ENCODE measurements at regions not wholly inside any gene's neighbourhood (a gene's known extent, or its start where the extent isn't known, plus 50 kb on each side); places are given as distances from the start of the nearest gene placed in this dataset.
"Not testable (repeated sequence)": the region's sequence is repeated elsewhere in the genome, so short reads cannot be mapped to it uniquely, and the experiment has no call there.

DNA sequence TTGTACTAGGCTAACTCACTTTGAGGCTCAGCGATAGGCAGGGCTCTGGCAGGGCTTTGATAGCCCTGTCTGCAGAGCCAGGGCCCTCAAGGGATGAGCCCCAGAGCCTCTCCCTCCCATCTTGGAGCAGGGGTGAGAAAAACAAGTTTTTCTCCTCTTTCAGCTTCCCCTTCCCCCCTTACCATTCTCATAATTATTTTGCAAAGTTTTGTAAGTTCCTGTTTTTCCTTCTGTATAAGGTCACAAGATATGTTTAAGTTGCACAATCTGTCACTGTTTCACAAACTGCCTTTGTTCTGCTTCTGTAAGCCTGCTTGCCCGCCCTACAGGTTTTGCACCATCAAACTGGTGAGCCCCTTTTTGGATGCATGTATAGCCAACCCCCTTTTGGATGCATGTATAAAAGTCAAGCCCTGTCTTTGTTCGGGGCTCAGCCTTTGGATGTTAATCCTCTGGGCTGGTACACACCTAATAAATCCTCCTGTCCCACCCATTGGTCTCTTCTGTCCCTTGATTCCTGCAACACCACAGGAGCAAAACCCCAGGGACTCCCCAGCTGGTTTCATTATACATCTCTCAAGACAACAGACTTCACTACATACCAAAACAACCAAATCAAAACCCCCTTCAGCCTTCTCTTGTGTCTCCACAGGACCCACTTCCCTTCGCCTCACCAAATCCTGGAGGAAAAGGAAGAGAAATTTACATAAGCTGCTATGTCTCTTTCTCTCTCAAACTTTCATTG is 52.5 kb upstream of the RESF1 start:
- ATAC-seq (ENCODE audit: low read depth) (no peak), DNase-seq (no peak)
- H3K27me3 Mint-ChIP-seq: no peaks in the 10 kb centered on the region
- H3K4me3 Mint-ChIP-seq: no peak overlapping the region
- peaks cover 44% of the 10 kb centered on the region for H3K36me3 Mint-ChIP-seq
- POLR2A ChIA-PET: no interaction called here
- peak overlapping the region; percentile 8 for H3K27ac Mint-ChIP-seq
- peaks cover 33% of the 10 kb centered on the region for H3K9me3 Mint-ChIP-seq
- H3K4me1 Mint-ChIP-seq: peaks cover 3% of the 10 kb centered on the region

DNA sequence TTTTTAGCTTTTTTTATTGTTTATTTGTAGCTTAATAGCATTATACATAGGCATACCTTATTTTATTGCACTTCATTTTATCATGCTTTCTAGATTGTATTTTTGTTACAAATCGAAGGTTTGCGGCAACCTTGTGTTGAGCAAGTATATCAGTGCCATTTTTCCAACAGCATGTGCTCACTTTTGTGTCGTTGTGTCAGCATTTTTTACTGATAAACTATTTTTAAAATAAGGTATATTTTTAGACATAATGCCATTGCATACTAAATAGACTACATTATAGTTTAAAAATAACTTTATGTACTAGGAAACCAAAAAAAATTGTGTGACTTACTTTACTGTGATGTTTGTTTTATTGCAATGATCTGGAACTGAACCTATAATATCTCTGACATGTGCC is 56.2 kb upstream of the RESF1 start:
- Mint-ChIP-seq H3K27me3 (no peaks in the 10 kb centered on the region), H3K36me3 (peaks cover 45% of the 10 kb centered on the region), H3K4me1 (peaks cover 10% of the 10 kb centered on the region), H3K9me3 (peaks cover 26% of the 10 kb centered on the region), H3K27ac (no peak overlapping the region), H3K4me3 (no peak overlapping the region)
- DNase-seq (no peak), ATAC-seq (ENCODE audit: low read depth) (no peak)
- POLR2A ChIA-PET: interaction anchor here (0.6 kb wide), 1 partner anchor 75 kb away, joined by 4 read pairs; no protein-coding TSS in a partner anchor

GRCh38 chr12:31900271-31900670 is 58.9 kb upstream of the RESF1 start:
- H3K27ac Mint-ChIP-seq: no peak overlapping the region
- peaks cover 24% of the 10 kb centered on the region for H3K9me3 Mint-ChIP-seq

DNA sequence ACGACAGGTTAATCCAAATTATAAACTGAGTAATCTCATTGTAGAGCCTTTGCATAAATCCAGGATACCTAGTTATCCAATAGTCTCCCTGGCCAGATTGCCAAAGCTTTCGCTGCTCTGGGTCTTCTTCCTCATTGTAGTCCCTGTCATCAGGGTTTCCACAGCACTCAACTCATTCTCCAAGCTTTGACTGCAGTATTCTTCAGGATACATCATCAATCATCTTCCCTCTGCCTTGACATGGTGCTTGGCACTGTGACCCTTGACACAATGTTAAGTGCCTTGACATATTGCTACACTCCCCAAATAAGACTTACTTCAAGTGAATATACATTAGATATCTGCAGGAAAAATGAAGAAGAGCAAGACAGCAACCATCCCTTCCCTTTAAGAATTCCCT is 60.1 kb upstream of the RESF1 start:
- peaks cover 28% of the 10 kb centered on the region for H3K9me3 Mint-ChIP-seq
- DNase-seq (no peak), ATAC-seq (ENCODE audit: low read depth) (no peak)
- no peak overlapping the region for H3K4me3 Mint-ChIP-seq
- peaks cover 54% of the 10 kb centered on the region for H3K36me3 Mint-ChIP-seq
- no peaks in the 10 kb centered on the region for H3K27me3 Mint-ChIP-seq
- POLR2A ChIA-PET: interaction anchor here (0.7 kb wide), 1 partner anchor 161 kb away, joined by 5 read pairs; no protein-coding TSS in a partner anchor
- H3K27ac Mint-ChIP-seq: no peak overlapping the region
- peaks cover 33% of the 10 kb centered on the region for H3K4me1 Mint-ChIP-seq

More at GRCh38 chr12:31900271-31900670, 58.9 kb upstream of the RESF1 start:
- no peaks in the 10 kb centered on the region for H3K27me3 Mint-ChIP-seq
- H3K36me3 Mint-ChIP-seq: peaks cover 46% of the 10 kb centered on the region
- DNase-seq (no peak), ATAC-seq (ENCODE audit: low read depth) (no peak)
- POLR2A ChIA-PET: no interaction called here
- H3K4me1 Mint-ChIP-seq: peaks cover 29% of the 10 kb centered on the region
- H3K4me3 Mint-ChIP-seq: no peak overlapping the region

GRCh38 chr12:31897781-31898503 is 61.3 kb upstream of the RESF1 start:
- POLR2A ChIA-PET: interaction anchor here (1.5 to 2.7 kb wide), 3 partner anchors 61 to 93 kb away, joined by 5 to 32 read pairs (median 7); partner anchors contain the start of gene RESF1
- H3K9me3 Mint-ChIP-seq: peaks cover 29% of the 10 kb centered on the region

DNA sequence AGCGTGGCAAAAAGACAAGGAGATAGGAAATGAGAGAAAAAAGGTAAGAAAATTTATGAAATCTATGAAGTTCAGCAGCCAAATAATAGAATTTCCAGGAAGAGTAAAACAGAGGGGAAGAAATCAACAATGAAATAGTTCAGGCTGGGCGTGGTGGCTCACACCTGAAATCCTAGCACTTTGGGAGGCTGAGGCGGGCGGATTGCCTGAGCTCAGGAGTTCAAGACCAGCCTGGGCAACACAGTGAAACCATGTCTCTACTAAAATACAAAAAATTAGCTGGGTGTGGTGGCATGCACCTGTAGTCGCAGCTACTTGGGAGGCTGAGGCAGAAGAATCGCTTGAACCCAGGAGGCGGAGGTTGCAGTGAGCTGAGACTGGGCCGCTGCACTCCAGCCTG is 62.1 kb upstream of the RESF1 start:
- not testable (repeated sequence) for ATAC-seq (ENCODE audit: low read depth); H3K27me3 Mint-ChIP-seq; DNase-seq
- H3K4me3 Mint-ChIP-seq: peak overlapping the region; percentile 76
- peaks cover 67% of the 10 kb centered on the region for H3K36me3 Mint-ChIP-seq
- POLR2A ChIA-PET: interaction anchor here (0.5 to 2.7 kb wide), 10 partner anchors 22 to 222 kb away, joined by 3 to 32 read pairs (median 4); partner anchors contain the start of genes AMN1 and RESF1
- H3K4me1 Mint-ChIP-seq: peaks cover 36% of the 10 kb centered on the region
- peaks cover 33% of the 10 kb centered on the region for H3K9me3 Mint-ChIP-seq
- peak overlapping the region; percentile 97 for H3K27ac Mint-ChIP-seq

More at GRCh38 chr12:31897781-31898503, 61.3 kb upstream of the RESF1 start:
- Mint-ChIP-seq H3K4me1 (peaks cover 33% of the 10 kb centered on the region), H3K4me3 (peak overlapping the region; percentile 76), H3K27ac (peak overlapping the region; percentile 97), H3K36me3 (peaks cover 61% of the 10 kb centered on the region), H3K27me3 (no peaks in the 10 kb centered on the region)
- DNase-seq: no peak
- no peak for ATAC-seq (ENCODE audit: low read depth)

DNA sequence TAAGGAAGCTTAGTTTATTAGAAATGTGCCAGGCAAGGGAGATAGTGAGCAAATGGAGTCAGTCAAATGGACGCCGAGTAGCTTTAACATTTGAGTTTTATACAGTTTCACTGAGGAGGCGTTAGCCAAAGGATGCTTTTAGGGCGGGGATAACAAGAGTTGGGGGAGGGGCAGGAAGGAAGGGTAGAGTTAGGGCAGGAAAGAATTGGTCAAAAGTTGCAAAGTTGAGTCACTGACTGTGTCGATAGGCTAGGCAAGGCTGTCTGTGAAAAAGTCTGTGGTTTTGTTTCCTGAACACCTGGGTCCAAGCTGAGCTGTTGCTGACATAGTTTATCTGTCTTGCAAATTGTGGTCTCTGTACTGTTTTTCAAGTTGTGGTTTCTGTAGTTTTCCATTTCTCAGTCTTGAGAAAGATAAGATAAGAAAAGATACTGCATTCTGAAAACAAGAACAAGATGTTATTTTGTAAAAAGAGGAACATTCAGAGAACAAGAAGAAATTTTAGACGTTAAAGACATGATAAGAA is 62.6 kb upstream of the RESF1 start:
- H3K27ac Mint-ChIP-seq: peak overlapping the region; percentile 97
- peak; percentile 98 for ATAC-seq (ENCODE audit: low read depth)
- H3K27me3 Mint-ChIP-seq: no peaks in the 10 kb centered on the region
- H3K9me3 Mint-ChIP-seq: peaks cover 33% of the 10 kb centered on the region
- POLR2A ChIA-PET: interaction anchor here (0.5 to 2.7 kb wide), 14 partner anchors 14 to 221 kb away, joined by 3 to 32 read pairs (median 4); partner anchors contain the start of genes AMN1 and RESF1
- peaks cover 68% of the 10 kb centered on the region for H3K36me3 Mint-ChIP-seq
- DNase-seq: peak; percentile 49
- peak overlapping the region; percentile 76 for H3K4me3 Mint-ChIP-seq
- peaks cover 38% of the 10 kb centered on the region for H3K4me1 Mint-ChIP-seq

GRCh38 chr12:31895449-31896150 is 63.6 kb upstream of the RESF1 start:
- H3K4me1 Mint-ChIP-seq: peaks cover 46% of the 10 kb centered on the region
- no peaks in the 10 kb centered on the region for H3K27me3 Mint-ChIP-seq
- no peak for ATAC-seq (ENCODE audit: low read depth)
- H3K36me3 Mint-ChIP-seq: peaks cover 76% of the 10 kb centered on the region
- peak overlapping the region; percentile 97 for H3K27ac Mint-ChIP-seq
- no peak for DNase-seq
- peaks cover 33% of the 10 kb centered on the region for H3K9me3 Mint-ChIP-seq
- POLR2A ChIA-PET: interaction anchor here (0.8 to 2.7 kb wide), 12 partner anchors 13 to 167 kb away, joined by 3 to 32 read pairs (median 4); partner anchors contain the start of genes AMN1 and RESF1
- peak overlapping the region; percentile 41 for H3K4me3 Mint-ChIP-seq

DNA sequence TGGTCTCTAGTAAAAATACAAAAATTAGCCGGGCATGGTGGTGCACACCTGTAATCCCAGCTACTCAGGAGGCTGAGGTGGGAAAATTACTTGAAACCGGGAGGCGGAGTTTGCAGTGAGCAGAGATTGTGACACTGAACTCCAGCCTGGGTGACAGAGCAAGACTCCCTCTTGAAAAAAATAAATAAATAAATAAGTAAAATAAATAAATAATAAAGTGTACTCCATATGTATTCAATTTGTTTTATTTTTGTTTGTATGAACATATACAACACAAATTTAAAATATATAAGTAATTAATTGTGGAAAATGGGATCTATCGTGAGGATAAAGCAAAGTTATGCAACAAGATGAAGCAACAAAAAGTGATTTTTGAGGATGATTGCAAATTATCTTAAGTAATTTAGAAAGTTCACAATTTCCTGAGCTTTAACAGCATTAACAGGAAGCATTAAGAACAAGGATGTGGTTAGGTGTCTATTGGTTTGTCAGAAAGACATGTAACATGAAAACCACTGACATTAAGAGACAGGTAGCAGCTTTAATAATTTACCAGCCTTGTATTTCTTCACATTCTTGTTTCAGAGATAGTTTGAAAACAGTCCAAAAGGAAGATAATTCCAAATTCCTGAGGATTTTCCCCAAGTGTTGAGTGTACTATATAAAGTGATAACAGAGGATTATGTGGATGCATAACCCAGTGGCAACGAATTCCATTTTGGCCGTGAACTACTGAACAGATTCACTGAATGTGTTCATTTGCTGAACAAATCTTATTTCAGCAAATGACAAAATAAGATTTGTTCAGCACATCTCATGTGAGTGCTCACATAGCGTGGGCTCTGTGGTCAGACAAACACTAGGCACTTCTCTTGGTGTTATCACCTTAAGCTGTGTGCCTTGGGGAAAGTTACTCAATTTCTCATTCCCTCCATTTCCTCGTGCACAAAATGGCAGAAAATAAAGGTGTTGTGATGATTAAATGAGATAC is 68.6 kb upstream of the RESF1 start:
- DNase-seq: no peak
- Mint-ChIP-seq H3K4me1 (peaks cover 38% of the 10 kb centered on the region), H3K36me3 (peaks cover 76% of the 10 kb centered on the region), H3K27ac (peak overlapping the region; percentile 89), H3K27me3 (no peaks in the 10 kb centered on the region), H3K4me3 (peak overlapping the region; percentile 63), H3K9me3 (peaks cover 40% of the 10 kb centered on the region)
- peak; percentile 67 for ATAC-seq (ENCODE audit: low read depth)
- POLR2A ChIA-PET: interaction anchor here (0.7 to 2.5 kb wide), 10 partner anchors 13 to 231 kb away, joined by 3 to 19 read pairs (median 4); partner anchors contain the start of genes AMN1, ETFBKMT and RESF1

DNA sequence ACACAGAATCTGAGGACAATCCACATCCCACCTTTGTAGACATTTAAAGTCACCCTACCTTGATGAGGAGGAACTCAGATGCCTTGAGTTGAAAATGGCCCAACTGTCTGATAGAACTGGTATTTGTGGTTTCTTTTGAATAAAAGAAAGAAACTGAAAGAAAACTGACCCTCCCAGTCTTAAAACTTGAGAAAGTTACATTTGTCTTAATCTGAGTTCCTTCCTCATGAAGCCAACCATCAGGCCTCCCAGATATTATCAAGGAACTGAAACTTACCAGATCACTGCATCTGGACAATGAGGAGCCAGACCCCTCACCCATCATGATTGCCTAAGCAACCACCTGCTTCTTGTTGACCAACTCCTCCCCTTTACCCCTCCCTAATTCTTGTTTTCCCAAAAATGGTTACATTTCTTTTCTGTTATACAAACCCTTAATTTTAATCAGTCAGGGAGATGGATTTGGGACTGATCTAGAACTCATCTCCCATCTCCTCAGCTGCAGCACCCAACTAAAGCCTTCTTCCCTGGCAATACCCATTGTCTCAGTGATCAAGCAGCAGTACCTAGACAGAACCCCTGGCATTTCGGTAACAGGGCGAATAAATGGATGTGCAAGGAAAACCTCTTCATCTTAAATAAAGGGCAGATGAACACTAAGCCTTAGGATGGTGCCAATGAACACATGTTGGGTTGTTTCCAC is 72.0 kb upstream of the RESF1 start:
- H3K4me1 Mint-ChIP-seq: peaks cover 29% of the 10 kb centered on the region
- no peak overlapping the region for H3K4me3 Mint-ChIP-seq
- no peak for DNase-seq
- ATAC-seq (ENCODE audit: low read depth): no peak
- H3K9me3 Mint-ChIP-seq: peaks cover 32% of the 10 kb centered on the region
- peak overlapping the region; percentile 64 for H3K27ac Mint-ChIP-seq
- POLR2A ChIA-PET: interaction anchor here (1.1 kb wide), 1 partner anchor 73 kb away, joined by 4 read pairs; no protein-coding TSS in a partner anchor
- peaks cover 57% of the 10 kb centered on the region for H3K36me3 Mint-ChIP-seq
- H3K27me3 Mint-ChIP-seq: no peaks in the 10 kb centered on the region

- POLR2A ChIA-PET: interaction anchor here (0.9 to 1.1 kb wide), 2 partner anchors 14 to 46 kb away, joined by 3 read pairs; no protein-coding TSS in a partner anchor
- not testable (repeated sequence) for DNase-seq; ATAC-seq (ENCODE audit: low read depth); H3K4me1 Mint-ChIP-seq; H3K27ac Mint-ChIP-seq; H3K4me3 Mint-ChIP-seq; H3K27me3 Mint-ChIP-seq
- Mint-ChIP-seq H3K9me3 (peaks cover 28% of the 10 kb centered on the region), H3K36me3 (peaks cover 38% of the 10 kb centered on the region)
Observed at GRCh38 chr12:31882682-31883081, 76.5 kb upstream of the RESF1 start.

Measured in activated naive CD8-positive, alpha-beta T cell treated with anti-CD3 and anti-CD28 coated beads, Interleukin-2, amount 10 ng/mL, durations not matched to agents 7 days and 5 days (primary cell).